Endothelial cell of umbilical vein (primary cell): ENCODE measurements at regions not wholly inside any gene's neighbourhood (a gene's known extent, or its start where the extent isn't known, plus 50 kb on each side); places are given as distances from the start of the nearest gene placed in this dataset.

ENCODE experiments used
- BruUV-seq: library from RNA; stranded (reverse); fragments of 400-500 nt; replicated peaks from 2 replicates; lab custom pipeline; 2021; lab: Mats Ljungman, UMichigan
- CTCF ChIA-PET: fragments of 300-600, 350-600 bp; sonication (Branson Sonifier 250); formaldehyde crosslinking; loops from one replicate; lab custom pipeline; 2021; ENCODE audit warnings: antibody characterized with exemption, inconsistent platforms; lab: Charles Lee
- POLR2A ChIA-PET: fragments of 300-600, 350-600 bp; sonication (Branson Sonifier 250); formaldehyde crosslinking; loops from one replicate; lab custom pipeline; 2021; ENCODE audit warnings: antibody characterized with exemption, inconsistent platforms; lab: Charles Lee
- DNase-seq: peaks from one replicate; pipeline ENCODE4 v3.0.0-alpha.2; 2011; ENCODE audit warnings: low read depth, low spot score
- FAIRE-seq: peaks from 2 replicates; lab custom pipeline; 2011; peaks lifted over from hg19 to GRCh38; lab: Jason Lieb, UNC
- H2AFZ ChIP-seq: 2 replicates; pipeline ENCODE4 v1.6.0; 2012; ENCODE audit warnings: low read depth, low read length, control low read depth, inconsistent platforms
- H3K27ac ChIP-seq: 2 replicates; pipeline ENCODE4 v1.5.1; 2011; ENCODE audit warnings: low read depth, mild to moderate bottlenecking, control low read depth, low read length, moderate library complexity; ENCODE audit not compliant: insufficient read depth
- H3K27me3 ChIP-seq, 2 experiments: 2 replicates each; pipeline versions ENCODE4 v1.6.0 to v1.6.1; 2011; ENCODE audit warnings: low read length in 2 of 2, mixed read lengths in 1 of 2; ENCODE audit not compliant: control insufficient read depth in 2 of 2, insufficient read depth in 2 of 2
- H3K36me3 ChIP-seq, 2 experiments: 2 replicates in 1 of 2; 3 replicates in 1 of 2; pipeline ENCODE4 v1.5.1; 2011; ENCODE audit warnings: low read length in 2 of 2, mild to moderate bottlenecking in 1 of 2, moderate library complexity in 1 of 2; ENCODE audit not compliant: control insufficient read depth in 2 of 2, insufficient read depth in 2 of 2; ENCODE audit errors: extremely low read depth in 1 of 2
- H3K4me1 ChIP-seq: 3 replicates; pipeline ENCODE4 v1.5.1; 2011; ENCODE audit warnings: mild to moderate bottlenecking, low read length; ENCODE audit not compliant: control insufficient read depth, insufficient read depth; ENCODE audit errors: extremely low read depth
- H3K4me2 ChIP-seq: 2 replicates; pipeline ENCODE4 v1.6.1; 2011; ENCODE audit warnings: low read length, control low read depth, mixed read lengths; ENCODE audit not compliant: insufficient read depth
- H3K4me3 ChIP-seq, 3 experiments: fragments of 200-600 bp in 1 of 3; sonication (generic), shearing (Covaris generic) in 1 of 3; replicated peaks in 1 of 3; 2 replicates each; pipeline ENCODE4 v1.5.1; 2011 to 2016; ENCODE audit warnings: control low read depth in 3 of 3, low read length in 3 of 3, mild to moderate bottlenecking in 2 of 3, inconsistent platforms in 1 of 3, low read depth in 1 of 3, moderate library complexity in 1 of 3; ENCODE audit not compliant: insufficient read depth in 1 of 3
- H3K79me2 ChIP-seq: 2 replicates; pipeline ENCODE4 v1.6.0; 2012; ENCODE audit warnings: low read length, inconsistent platforms; ENCODE audit not compliant: control insufficient read depth, insufficient read depth
- H3K9ac ChIP-seq: replicated peaks from 2 replicates; pipeline ENCODE3; 2011; ENCODE audit warnings: low read length, control low read depth; ENCODE audit not compliant: insufficient read depth; ENCODE audit errors: extremely low read depth
- H3K9me1 ChIP-seq: replicated peaks from 3 replicates; pipeline ENCODE4 v1.6.0; 2011; ENCODE audit warnings: mild to moderate bottlenecking, low read length; ENCODE audit not compliant: control insufficient read depth, insufficient read depth; ENCODE audit errors: extremely low read depth
- H3K9me3 ChIP-seq: replicated peaks from 2 replicates; pipeline ENCODE4 v1.5.1; 2012; ENCODE audit warnings: low read length, inconsistent platforms; ENCODE audit not compliant: control insufficient read depth, insufficient read depth
- H4K20me1 ChIP-seq: replicated peaks from 2 replicates; pipeline ENCODE3; 2011; ENCODE audit warnings: mild to moderate bottlenecking, low read length; ENCODE audit not compliant: control insufficient read depth, insufficient read depth; ENCODE audit errors: extremely low read depth
- EZH2 ChIP-seq: IDR thresholded peaks from 2 replicates; pipeline ENCODE4 v1.6.1; 2012; ENCODE audit warnings: borderline replicate concordance, low read depth, mild to moderate bottlenecking, moderate library complexity, low read length, inconsistent platforms; ENCODE audit not compliant: severe bottlenecking
- FOS ChIP-seq: IDR thresholded peaks from 2 replicates; pipeline ENCODE4 v1.6.1; 2011; ENCODE audit warnings: mild to moderate bottlenecking, low read length, moderate library complexity, borderline replicate concordance; ENCODE audit not compliant: insufficient read depth
- MYC ChIP-seq: IDR thresholded peaks from one replicate; pipeline ENCODE4 v1.6.1; 2011; ENCODE audit warnings: mild to moderate bottlenecking, low read depth, low read length
- POLR2AphosphoS5 ChIP-seq: IDR thresholded peaks from 2 replicates; pipeline ENCODE4 v1.6.1; 2012; ENCODE audit warnings: low read depth, mild to moderate bottlenecking, control low read depth, low read length, moderate library complexity; ENCODE audit not compliant: insufficient read depth
- dilution Hi-C: fragments of 300-500 bp; cut with MboI; formaldehyde crosslinking; loops from one replicate; pipeline ENCODE4 v1.15.0; 2019; ENCODE audit warnings: low sequenced_read_pairs; ENCODE audit not compliant: extremely low pct_ligation_motif_present
- intact Hi-C: fragments of 100-400 bp; cut with micrococcal nuclease; formaldehyde crosslinking; loops from one replicate; pipeline ENCODE4 v1.10.0; 2022

- ChIA-PET CTCF (no interaction called here), POLR2A (no interaction called here)
These were observed 840.8 kb downstream of the TBC1D32 start for GRCh38 chr6:120493505-120493904.

GRCh38 chr6:120489941-120490340 lies 844.3 kb downstream of the TBC1D32 start:
- ChIA-PET CTCF (no interaction called here), POLR2A (no interaction called here)
- FAIRE-seq (no peak), DNase-seq (no peak)
- no peak overlapping the region for H2AFZ ChIP-seq
- H3K9ac ChIP-seq = no peak overlapping the region
- intact Hi-C loops = no loop called here
- dilution Hi-C loops = no loop called here
- no peak overlapping the region for H3K4me2 ChIP-seq
- TF ChIP-seq MYC = no peak
- TF ChIP-seq EZH2 = no peak
- no peak for TF ChIP-seq POLR2AphosphoS5
- TF ChIP-seq FOS = no peak
- H3K4me1 ChIP-seq = no peaks in the 10 kb centered on the region
- BruUV-seq = no TSS peak
- H4K20me1 ChIP-seq = no peaks in the 10 kb centered on the region
- H3K79me2 ChIP-seq = no peaks in the 10 kb centered on the region
- H3K36me3 ChIP-seq = no peaks in the 10 kb centered on the region
- H3K27ac ChIP-seq = no peak overlapping the region
- no peak overlapping the region for H3K4me3 ChIP-seq
- no peaks in the 10 kb centered on the region for H3K27me3 ChIP-seq
- H3K9me3 ChIP-seq = no peaks in the 10 kb centered on the region
- H3K9me1 ChIP-seq = no peaks in the 10 kb centered on the region

More at GRCh38 chr6:120493505-120493904, 840.8 kb downstream of the TBC1D32 start:
- no TSS peak for BruUV-seq
- DNase-seq (no peak), FAIRE-seq (no peak)
- Histone ChIP-seq H3K27me3 (no peaks in the 10 kb centered on the region), H3K4me1 (no peaks in the 10 kb centered on the region), H3K27ac (no peak overlapping the region), H3K79me2 (no peaks in the 10 kb centered on the region), H3K9ac (no peak overlapping the region), H3K4me3 (no peak overlapping the region), H3K9me3 (no peaks in the 10 kb centered on the region), H3K9me1 (no peaks in the 10 kb centered on the region), H2AFZ (no peak overlapping the region), H3K4me2 (no peak overlapping the region), H4K20me1 (no peaks in the 10 kb centered on the region), H3K36me3 (no peaks in the 10 kb centered on the region)
- intact Hi-C loops = no loop called here
- TF ChIP-seq POLR2AphosphoS5 = no peak
- no peak for TF ChIP-seq EZH2
- no peak for TF ChIP-seq MYC
- dilution Hi-C loops = no loop called here
